OCI-M1 (cell line): ENCODE measurements at regions not wholly inside any gene's neighbourhood (a gene's known extent, or its start where the extent isn't known, plus 50 kb on each side); places are given as distances from the start of the nearest gene placed in this dataset.
"Not testable (repeated sequence)": the region's sequence is repeated elsewhere in the genome, so short reads cannot be mapped to it uniquely, and the experiment has no call there.

Experiments
- DNase-seq: peaks from one replicate; lab custom pipeline; 2025; lab: John Stamatoyannopoulos, UW

DNA sequence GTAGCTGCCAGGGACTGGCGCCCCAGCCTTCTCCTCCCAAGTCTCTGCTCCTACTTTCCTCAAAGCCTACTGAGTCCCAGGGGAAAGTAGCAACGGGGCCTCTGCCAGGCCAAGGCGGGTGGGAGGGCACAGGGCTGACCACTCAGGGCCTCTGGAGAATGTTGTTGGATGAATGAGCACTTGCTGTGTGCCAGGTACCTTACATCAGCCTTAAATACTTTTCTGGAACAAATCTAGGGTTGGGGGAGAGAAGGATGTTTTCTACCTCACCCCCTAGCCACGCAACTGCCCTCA is 119.3 kb upstream of the ZBTB40 start:
- no peak for DNase-seq

DNA sequence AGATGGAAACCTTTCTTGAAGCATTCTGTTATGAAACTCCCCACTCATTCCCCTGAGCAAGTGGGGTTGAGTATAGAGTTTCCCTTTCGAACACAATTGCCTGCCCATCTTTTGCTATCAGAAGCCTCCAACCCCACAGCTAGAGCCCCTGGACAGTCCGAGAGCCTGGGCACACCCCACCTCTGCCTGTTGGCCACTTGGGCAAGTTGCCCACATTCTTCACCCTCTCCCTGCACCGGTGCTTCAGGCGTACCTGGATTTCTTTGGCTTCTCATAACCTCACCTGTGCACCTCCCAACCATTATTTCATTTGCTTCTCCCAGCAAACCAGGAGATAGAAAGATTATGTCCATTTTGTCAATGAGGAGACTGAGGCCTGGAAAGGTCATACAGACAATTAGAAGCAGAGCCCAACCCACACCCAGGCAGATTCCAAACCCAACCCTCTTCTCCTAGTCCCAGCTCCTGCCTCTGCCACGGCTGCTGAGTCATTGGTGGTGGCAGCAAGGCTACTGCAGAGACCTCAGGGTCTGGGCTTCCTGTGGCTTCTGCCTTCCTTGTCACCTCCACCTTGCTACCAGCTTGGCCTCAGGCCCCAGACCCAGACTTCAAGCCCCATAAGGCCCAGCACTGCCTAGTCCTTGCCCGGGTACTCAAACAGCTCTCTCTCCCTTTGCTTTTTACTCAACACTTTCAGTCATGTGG is 118.7 kb upstream of the ZBTB40 start:
- DNase-seq = no peak

DNA sequence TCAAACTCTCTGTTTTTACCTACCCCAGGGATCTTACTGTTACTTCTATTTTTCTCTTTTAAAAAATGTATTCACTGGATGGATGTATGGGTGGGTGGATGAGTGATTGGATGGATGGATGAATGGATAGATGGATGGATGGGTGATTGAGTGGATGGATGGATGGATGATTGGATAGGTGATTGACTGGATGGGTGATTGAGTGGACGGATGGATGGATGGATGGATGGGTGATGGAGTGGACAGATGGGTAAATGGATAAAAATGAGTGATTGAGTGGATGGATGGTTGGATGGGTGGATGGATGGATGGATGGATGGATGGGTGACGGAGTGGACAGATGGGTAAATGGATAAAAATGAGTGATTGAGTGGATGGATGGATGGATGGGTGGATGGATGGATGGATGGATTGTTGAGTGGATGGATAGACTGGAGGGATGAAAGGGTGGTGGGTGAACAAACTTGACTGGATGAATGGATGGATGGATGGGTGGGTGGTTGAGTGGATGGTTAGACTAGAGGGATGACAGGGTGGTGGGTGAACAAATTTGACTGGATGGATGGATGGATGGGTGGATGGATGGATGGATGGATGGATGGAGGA is 118.0 kb upstream of the ZBTB40 start:
- no peak for DNase-seq

DNA sequence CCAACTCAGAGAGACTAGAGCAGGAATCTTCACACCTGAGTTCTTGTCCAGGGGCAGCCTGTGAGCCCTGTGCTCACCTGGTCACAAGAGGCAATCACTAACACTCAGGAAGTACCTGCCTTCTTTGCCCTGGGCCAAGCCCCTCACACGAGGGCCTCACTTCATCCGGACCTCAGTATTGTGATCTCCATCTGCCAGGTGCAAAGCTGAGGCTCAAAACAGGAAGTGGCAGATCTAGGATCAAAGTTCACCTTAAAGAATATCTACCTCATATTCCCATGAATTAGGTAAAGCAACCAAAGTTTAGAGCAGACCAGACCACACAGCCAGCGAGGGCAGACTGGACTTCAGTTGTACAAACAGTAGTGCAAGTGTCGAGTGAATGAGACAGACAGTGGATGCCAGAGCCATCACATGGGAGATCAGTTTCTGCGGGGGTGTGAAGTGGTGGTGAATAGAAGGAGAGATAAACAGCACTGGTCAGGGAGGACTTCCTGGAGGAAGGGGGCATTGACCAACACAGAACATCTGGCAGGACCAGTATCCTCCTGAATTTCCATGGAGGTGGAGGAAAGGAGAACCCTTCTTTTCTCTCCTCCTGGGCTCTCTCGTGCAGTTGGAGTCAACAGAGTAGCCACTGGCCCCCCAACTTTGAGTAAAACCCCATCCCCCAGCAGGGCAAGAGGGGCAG is 116.6 kb upstream of the ZBTB40 start:
- DNase-seq = no peak

DNA sequence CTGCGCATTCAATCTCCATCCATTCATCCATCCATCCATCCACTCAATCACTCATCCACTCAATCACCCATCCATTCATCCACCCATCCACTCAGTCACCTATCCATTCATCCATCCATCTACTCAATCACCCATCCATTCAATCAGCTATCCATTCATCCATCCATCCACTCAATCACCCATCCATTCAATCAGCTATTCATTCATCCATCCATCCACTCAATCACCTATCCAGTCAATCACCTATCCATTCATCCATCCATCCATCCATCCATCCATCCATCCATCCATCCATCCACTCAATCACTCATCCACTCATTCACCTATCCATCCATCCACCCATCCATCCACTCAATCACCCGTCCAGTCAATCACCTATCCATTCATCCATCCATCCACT is 115.4 kb upstream of the ZBTB40 start:
- DNase-seq = not testable (repeated sequence)

DNA sequence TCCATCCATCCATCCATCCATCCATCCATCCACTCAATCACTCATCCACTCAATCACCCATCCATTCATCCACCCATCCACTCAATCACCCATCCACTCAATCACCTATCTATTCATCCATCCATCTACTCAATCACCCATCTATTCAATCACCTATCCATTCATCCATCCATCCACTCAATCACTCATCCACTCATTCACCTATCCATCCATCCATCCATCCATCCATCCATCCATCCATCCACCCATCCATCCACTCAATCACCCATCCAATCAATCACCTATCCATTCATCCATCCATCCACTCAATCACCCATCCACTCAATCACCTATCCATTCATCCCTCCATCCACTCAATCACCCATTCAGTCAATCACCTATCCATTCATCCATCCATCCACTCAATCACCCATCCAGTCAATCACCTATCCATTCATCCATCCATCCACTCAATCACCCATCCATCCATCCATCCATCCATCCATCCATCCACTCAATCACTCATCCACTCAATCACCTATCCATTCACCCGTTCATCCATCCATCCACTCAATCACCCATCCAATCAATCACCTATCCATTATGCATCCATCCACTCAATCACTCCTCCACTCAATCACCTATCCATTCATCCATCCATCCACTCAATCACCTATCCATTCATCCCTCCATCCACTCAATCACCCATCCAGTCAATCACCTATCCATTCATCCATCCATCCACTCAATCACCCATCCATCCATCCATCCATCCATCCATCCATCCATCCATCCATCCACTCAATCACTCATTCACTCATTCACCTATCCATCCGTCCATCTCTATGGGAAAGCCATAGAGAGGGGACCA is 114.7 kb upstream of the ZBTB40 start:
- not testable (repeated sequence) for DNase-seq

DNA sequence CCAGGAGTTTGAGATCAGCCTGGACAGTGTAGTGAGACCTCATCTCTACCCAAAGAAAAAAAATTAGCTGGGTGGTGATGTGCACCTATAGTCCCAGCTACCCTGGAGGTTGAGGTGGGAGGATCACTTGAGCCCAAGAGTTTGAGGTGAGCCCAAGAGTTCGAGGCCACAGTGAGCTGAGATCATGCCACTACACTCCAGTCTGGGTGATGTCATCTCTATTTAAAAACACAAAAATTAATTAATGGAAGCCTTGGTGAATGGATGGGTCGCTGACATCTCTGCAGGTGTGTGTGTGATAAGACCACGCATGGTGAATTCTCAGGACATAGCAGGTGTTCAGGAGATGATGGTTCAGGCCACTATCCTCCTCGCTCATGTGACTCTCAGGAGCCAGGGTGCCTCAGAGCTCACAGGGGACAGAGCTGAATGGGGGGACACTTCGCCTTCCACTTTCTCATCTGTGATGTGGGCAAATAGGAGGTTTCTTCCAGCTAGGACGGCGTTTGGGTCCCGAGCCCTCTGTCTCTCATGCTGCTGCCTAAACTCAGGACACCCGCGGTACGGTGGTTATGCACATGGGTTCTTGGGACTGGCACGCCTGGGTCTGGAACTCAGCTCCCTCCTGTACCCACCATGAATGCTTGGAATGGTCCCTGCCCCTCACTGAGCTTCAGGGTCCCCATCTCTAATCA is 113.4 kb upstream of the ZBTB40 start:
- DNase-seq = no peak

DNA sequence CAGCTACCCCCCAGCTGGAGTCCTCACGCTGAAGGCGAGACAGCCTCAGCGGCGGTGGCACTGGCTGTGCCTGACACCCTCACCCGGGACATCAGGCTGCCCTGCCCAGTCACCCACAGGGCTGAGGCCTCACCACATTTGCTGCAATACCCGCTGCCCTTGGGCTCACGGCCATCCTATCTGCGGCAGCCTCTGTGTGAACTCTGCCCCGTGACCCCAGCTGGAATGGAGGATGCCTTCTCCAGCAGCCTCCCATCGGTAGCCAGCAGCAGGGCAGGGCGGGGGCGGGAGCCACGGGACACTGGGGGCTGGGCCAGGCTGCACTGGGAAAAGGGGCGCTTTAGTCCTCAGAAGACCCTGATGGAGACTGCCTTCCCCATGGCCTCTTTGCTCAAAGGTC is 112.4 kb upstream of the ZBTB40 start:
- no peak for DNase-seq

DNA sequence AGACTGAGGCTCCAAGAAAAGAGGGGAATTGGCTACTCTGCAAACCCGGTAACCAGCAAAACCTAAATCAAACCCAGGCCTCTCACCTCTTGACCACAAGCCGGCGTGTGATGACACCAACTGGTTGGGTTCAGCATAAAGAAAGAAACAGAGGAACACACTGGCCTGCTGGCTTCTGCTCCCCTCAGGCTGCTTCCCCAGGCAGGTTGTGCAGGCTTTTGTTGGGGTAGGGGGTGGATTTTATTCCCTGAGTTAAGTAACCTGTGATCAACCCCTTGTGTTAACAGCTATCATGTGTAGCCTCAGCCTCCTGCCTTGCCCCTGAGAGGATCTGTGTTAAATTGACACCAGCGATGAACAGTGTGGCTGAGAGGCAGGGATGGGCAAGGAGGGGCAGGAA is 111.6 kb upstream of the ZBTB40 start:
- no peak for DNase-seq

DNA sequence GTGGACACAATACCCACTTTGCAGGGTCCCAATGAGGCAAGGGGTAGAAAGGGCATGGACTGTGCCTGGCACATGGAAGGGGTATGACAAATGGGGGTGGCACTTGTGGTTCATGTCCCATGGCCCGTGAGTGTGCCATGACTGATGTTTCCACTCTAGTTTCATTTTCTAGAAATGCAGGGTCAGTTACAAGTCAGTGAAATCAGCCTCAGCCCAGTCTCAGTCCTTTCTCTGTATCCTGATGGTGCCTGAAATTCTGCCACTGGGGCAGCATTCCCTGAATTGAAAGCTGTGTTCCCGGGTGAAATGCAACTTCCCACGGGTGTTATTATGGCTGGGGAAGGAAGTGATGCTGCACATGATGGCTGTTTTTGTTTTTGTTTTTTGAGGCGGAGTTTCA is 110.8 kb upstream of the ZBTB40 start:
- DNase-seq = no peak

DNA sequence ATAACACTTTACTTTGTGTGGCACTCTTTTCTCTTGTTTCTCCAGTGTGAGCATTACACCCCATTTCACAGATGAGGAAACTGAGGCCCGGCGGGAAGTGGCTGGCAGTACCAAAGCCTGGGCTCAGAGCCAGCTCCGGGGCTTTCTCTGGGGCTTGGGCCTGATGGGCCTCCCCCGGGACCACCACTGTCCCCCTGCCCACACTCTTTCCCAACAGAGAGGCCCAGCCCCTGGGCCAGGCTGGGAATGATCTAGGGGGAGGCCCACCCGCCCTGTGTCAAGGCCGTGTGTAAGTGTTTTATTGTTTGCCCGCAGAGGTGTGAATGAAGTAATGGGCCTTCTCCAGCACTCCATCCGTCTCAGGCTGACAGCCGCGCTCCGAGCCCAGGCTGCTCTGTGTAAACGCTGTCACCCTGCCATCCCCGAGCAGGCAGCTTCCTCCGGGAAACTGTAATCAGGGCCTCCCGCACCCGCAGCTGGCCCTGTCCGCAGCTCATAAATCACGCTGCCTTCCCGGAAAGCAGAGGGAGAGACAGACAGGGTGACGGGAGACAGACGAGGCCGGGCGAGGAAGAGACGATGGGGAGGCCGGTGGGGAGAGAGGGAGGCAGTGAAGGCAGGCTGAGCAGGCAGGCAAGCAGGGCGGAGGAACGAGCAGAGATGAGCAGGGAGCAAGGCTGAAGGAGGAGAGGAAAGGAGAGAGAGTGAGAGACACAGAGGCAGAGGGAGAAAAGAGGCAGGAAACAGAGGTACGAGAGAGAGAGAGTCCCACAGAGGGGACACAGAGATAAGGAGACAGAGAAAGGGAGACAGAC is 109.7 kb upstream of the ZBTB40 start:
- DNase-seq = no peak

DNA sequence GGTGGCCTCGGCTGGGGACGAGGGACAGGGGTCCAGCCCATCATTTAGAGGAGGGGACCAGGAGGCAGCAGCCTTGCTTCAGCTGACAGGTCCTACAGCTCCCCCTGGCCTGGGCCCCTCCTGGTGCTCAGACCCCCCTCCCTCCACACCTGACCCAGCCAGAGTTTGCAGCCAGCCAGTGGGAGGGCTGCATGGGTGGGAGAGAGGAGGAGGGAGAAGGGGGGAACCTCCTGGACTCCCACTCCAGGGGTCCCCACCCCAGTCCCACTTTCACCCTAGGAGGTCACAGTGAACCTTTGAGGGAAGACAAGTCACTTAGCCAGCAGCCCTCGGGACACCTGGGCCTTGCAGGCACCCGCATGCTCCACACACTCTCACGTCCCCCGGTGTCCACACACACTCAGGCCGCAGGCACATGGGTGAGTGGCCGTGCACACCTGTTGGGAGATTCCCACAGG is 108.9 kb upstream of the ZBTB40 start:
- no peak for DNase-seq

DNA sequence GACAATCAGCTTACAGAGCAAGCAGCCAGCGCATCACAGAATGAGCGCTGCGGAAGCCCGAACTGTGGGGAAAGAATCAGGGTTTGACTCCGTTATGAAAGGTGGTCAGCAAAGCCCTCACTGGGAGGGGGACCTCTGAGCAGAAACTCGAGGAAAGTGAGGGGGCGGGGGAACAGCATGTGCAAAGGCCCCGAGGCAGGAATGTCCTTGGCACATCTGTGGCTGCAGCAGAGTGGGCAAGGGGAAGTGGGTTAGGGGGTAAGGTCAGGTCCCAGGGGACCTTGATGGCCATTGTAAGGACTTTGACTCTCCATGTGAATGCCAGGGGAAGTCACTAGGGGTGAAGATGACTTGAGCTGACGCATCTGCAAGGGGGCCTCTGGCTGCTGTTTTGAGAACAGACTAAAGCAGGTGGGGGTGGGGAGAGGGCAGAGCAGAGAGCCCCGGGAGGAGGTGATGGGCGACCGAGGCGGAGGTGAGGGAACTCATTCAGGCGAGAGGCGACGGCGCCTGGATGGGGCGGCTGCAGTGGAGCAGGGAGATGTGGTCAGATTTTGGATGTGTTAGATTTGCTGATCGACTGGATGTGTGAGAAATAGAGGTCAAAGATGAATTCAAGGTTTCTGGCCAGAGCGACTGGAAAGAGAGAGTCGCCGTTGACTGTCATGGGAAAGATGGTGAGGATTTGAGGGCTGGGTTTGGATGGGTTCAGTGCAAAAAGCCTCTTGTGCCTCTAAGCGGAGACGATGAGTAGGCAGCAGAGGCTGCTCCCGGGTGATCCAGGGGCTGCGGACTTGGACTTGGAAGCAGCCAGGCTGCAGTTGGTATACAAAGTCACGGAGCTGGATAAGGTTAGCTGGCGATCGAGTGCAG is 108.0 kb upstream of the ZBTB40 start:
- no peak for DNase-seq

DNA sequence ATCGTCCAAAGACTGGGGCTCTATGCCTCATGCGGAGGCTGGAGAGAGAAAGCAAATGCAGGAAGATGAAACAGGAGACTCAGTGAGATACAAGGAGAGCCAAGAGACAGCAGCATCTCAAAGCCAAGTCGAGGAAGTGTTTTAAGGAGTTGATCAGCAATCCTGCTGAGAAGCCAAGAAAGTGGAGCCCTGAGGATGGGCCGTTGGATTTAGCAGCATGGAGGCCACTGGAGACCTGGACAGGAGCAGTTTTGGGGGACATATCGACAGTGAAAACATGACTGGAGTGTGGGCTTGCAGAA is 107.4 kb upstream of the ZBTB40 start:
- no peak for DNase-seq

DNA sequence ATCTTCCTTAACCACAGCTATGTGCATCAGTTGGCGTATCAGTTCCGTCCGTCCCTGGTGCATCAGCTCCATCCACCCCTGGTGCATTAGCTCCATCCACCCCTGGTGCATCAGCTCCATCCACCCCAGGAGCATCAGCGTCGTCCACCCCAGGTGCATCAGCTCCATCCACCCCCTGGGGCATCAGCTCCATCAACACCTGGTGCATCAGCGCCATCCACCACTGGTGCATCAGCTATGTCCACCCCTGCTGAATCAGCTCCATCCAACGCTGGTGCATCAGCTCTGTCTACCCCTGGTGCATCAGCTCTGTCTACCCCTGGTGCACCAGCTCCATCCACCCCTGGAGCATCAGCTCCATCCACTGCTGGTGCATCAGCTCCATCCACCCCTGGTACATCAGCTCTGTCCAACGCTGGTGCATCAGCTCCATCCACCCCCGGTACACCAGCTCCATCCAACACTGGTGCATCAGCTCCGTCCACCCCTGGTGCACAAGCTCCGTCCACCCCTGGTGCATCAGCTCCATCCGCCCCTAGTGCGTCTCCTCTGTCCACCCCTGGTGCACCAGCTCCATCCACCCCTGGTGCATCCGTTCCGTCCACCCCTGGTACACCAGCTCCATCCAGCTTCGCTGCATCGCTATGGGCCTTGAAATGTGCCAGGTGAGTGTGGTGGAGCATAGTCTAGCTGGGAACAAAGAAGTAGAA is 106.6 kb upstream of the ZBTB40 start:
- no peak for DNase-seq

DNA sequence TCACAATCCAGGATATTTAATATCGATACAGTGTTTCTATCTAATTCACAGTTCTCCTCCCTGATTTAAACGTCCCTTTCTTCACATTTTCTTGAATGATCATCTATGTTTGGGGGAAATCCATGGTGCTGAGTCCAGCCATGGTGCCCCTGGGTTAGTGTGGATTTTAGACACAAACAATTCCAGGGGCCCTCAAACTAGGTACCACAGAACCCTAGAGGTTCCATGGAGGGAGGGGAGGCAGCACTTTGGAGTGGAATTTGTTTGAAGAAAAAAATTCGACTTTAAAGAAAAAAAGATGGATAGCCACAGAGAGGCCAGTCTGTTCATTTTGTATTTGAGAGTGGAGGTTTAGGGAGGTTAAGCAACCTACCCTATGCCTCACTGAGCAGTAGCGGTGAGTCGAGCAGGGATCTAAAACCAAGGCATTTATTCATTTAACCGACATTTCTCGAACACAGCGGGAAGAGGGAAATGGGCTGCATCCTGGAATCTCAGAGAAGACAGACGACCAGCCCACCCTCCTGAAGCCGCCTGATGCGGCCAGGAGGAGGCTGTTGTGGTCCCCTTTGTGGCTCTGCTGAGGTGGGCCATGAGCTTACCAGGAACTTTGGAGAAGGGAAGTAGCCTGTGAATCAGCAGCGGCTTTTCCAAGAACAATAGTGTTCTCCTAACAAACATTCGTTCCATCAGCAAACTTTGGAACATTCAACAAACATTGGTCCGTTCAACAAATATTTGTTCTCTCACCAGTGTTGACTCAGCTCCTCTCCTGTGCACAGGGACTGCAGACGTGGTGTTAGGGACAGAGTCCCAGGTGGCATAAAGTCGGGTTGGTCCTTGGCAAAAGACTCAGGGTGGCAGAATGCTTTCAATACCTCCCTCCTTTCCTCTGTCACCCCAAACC is 103.5 kb upstream of the ZBTB40 start:
- no peak for DNase-seq

DNA sequence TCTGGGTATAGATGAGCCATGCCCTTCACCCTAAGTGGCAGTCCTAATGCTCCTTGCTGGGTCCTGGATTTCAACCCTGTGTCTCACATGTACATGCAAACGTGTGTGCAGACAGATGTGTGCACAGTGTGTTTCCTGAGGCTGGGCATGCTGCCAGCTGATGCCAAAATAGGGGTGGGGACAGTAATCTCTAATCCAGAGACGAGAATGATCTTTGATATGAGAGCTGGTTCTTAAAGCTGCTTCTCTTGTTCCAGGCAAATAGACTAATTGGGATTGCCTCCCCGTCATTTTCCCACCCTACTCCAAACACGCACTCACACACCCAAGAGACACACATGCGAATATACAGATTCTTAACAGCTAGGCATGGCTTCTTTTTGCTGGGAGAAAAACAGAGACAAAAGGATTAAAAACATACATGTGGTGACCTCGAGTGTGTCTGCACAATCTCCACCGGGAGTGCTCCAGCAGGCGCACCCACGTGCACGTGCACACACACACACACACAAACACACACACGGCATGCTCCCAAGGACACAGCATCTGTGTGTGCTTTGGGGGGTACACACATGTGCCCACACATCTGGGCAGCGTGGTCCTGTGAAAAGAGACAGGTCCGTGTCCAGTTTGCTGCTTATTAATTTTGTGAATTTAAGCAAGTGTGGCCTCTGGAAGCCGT is 102.1 kb upstream of the ZBTB40 start:
- DNase-seq = no peak
